K562 (cell line): ENCODE measurements at regions not wholly inside any gene's neighbourhood (a gene's known extent, or its start where the extent isn't known, plus 50 kb on each side); places are given as distances from the start of the nearest gene placed in this dataset.

Experiments used
- ATAC-seq: fragments of 200-7000 bp; cut with Tn5 transposase; 3 replicates; pipeline ENCODE4 v1.9.1; 2020; ENCODE audit warnings: moderate library complexity
- BruUV-seq: library from RNA; stranded (reverse); fragments of 400-500 nt; replicated peaks from 2 replicates; lab custom pipeline; 2021; lab: Mats Ljungman, UMichigan
- CTCF ChIA-PET: fragments of 300-600 bp; formaldehyde crosslinking; extraction: SDS; loops from one replicate; lab custom pipeline; 2021; ENCODE audit warnings: low intra/inter-chr PET ratio; lab: Yijun Ruan, JAX
- POLR2A ChIA-PET: fragments of 300-600, 350-650 bp; sonication (Branson Sonifier 250); formaldehyde crosslinking; extraction: SDS; loops from one replicate; lab custom pipeline; 2021; ENCODE audit warnings: antibody characterized with exemption, inconsistent platforms; lab: Yijun Ruan, JAX
- DNase-seq, 4 experiments: peaks; one replicate each; pipeline versions ENCODE4 v3.0.0 to v3.0.0-alpha.2; 2011 to 2018; ENCODE audit warnings: low spot score in 3 of 4, mixed read lengths in 3 of 4; ENCODE audit errors: extremely low read depth in 1 of 4
- FAIRE-seq: peaks from 2 replicates; lab custom pipeline; 2011; peaks lifted over from hg19 to GRCh38; lab: Jason Lieb, UNC
- H2AFZ ChIP-seq: 2 replicates; pipeline ENCODE4 v1.6.0; 2011; ENCODE audit warnings: low read depth, low read length, control low read depth, inconsistent platforms
- H3K27ac ChIP-seq: fragments of 200-600 bp; 3 replicates; pipeline ENCODE4 v1.8.0; 2011; ENCODE audit warnings: low read depth, mild to moderate bottlenecking, control low read depth, inconsistent platforms, low read length, moderate library complexity, mixed read lengths; ENCODE audit errors: extremely low read depth
- H3K27me3 ChIP-seq, 2 experiments: fragments of 300-600 bp in 1 of 2; 2 replicates in 1 of 2; 3 replicates in 1 of 2; pipeline versions ENCODE4 v1.6.0 to v1.8.0; 2011; ENCODE audit warnings: inconsistent platforms in 2 of 2, low read length in 2 of 2, mild to moderate bottlenecking in 1 of 2, mixed read lengths in 1 of 2, moderate library complexity in 1 of 2; ENCODE audit not compliant: control insufficient read depth in 2 of 2, insufficient read depth in 2 of 2
- H3K36me3 ChIP-seq: fragments of 300-600 bp; 3 replicates; pipeline ENCODE4 v1.8.0; 2011; ENCODE audit warnings: mild to moderate bottlenecking, low read length, inconsistent platforms; ENCODE audit not compliant: control insufficient read depth, insufficient read depth
- H3K4me1 ChIP-seq, 2 experiments: fragments of 200-600 bp in 1 of 2; replicated peaks in 1 of 2; 2 replicates in 1 of 2; 3 replicates in 1 of 2; pipeline versions ENCODE4 v1.5.1 to v1.8.0; 2011; ENCODE audit warnings: inconsistent platforms in 2 of 2, low read length in 2 of 2, mild to moderate bottlenecking in 1 of 2, mixed read lengths in 1 of 2, moderate library complexity in 1 of 2; ENCODE audit not compliant: control insufficient read depth in 2 of 2, insufficient read depth in 2 of 2
- H3K4me2 ChIP-seq: 2 replicates; pipeline ENCODE4 v1.6.1; 2011; ENCODE audit warnings: low read length, control low read depth, inconsistent platforms, mixed read lengths; ENCODE audit not compliant: insufficient read depth
- H3K4me3 ChIP-seq: fragments of 200-600 bp; sonication (generic), shearing (Covaris generic); 2 replicates; pipeline ENCODE4 v1.5.1; 2016; ENCODE audit warnings: control low read depth, inconsistent platforms
- H3K79me2 ChIP-seq: fragments of 200-600 bp; 3 replicates; pipeline ENCODE4 v1.8.0; 2011; ENCODE audit warnings: low read length, inconsistent platforms; ENCODE audit not compliant: control insufficient read depth, insufficient read depth
- H3K9ac ChIP-seq, 2 experiments: 2 replicates each; pipeline versions ENCODE4 v1.6.0 to v1.6.1; 2011; ENCODE audit warnings: low read depth in 2 of 2, low read length in 2 of 2, control low read depth in 1 of 2, inconsistent platforms in 1 of 2, mild to moderate bottlenecking in 1 of 2, mixed read lengths in 1 of 2; ENCODE audit not compliant: insufficient read depth in 1 of 2
- H3K9me1 ChIP-seq: one replicate; pipeline ENCODE4 v1.6.0; 2011; ENCODE audit warnings: inconsistent platforms, mild to moderate bottlenecking, low read length, moderate library complexity; ENCODE audit not compliant: control insufficient read depth, insufficient read depth
- H3K9me3 ChIP-seq: replicated peaks from 2 replicates; pipeline ENCODE4 v1.5.1; 2011; ENCODE audit warnings: low read depth, low read length, inconsistent platforms; ENCODE audit not compliant: control insufficient read depth, insufficient read depth
- H4K20me1 ChIP-seq: replicated peaks from 2 replicates; pipeline ENCODE4 v1.6.1; 2011; ENCODE audit warnings: low read length, inconsistent platforms, mixed read lengths; ENCODE audit not compliant: control insufficient read depth, insufficient read depth
- CTCFL ChIP-seq: IDR thresholded peaks from 2 replicates; pipeline ENCODE4 v1.6.1; 2011; ENCODE audit warnings: borderline replicate concordance, low read depth, mild to moderate bottlenecking, moderate library complexity, low read length; ENCODE audit not compliant: insufficient read depth, poor library complexity, severe bottlenecking
- DPF2 ChIP-seq: fragments of 450-650 bp; IDR thresholded peaks from 2 replicates; pipeline ENCODE4 v1.6.1; 2016
- FOXJ3 ChIP-seq: sonication (generic); formaldehyde crosslinking; IDR thresholded peaks from 2 replicates; pipeline ENCODE4 v1.4.0; 2020; ENCODE audit warnings: mild to moderate bottlenecking, missing genetic modification reagents
- HDAC1 ChIP-seq, 2 experiments: fragments of 450-650 bp; IDR thresholded peaks; 2 replicates each; pipeline ENCODE4 v1.6.1; 2016 to 2017; ENCODE audit warnings: inconsistent platforms in 1 of 2, mild to moderate bottlenecking in 1 of 2, moderate library complexity in 1 of 2
- KLF1 ChIP-seq: fragments of 450-650 bp; IDR thresholded peaks from 2 replicates; pipeline ENCODE4 v1.6.1; 2016; ENCODE audit warnings: missing genetic modification characterization, missing compliant biosample characterization
- MIER1 ChIP-seq: fragments of 450-650 bp; IDR thresholded peaks from 2 replicates; pipeline ENCODE4 v1.6.1; 2016; ENCODE audit warnings: antibody characterized with exemption, mild to moderate bottlenecking, low read depth
- NCOA1 ChIP-seq: fragments of 450-650 bp; IDR thresholded peaks from 2 replicates; pipeline ENCODE4 v1.6.1; 2016; ENCODE audit warnings: low read depth
- PHB ChIP-seq: fragments of 250-450 bp; sonication (Bioruptor Pico); IDR thresholded peaks from 2 replicates; pipeline ENCODE4 v1.5.0; 2021
- PHB2 ChIP-seq: fragments of 450-650 bp; IDR thresholded peaks from 2 replicates; pipeline ENCODE4 v1.6.1; 2017; ENCODE audit warnings: low read depth
- POLR2AphosphoS2 ChIP-seq: IDR thresholded peaks from 2 replicates; pipeline ENCODE4 v1.6.1; 2012; ENCODE audit warnings: low read length, improper control_type of control experiment
- RHOXF2B ChIP-seq: fragments of 250-450 bp; sonication (Bioruptor Pico); conservative IDR thresholded peaks from 2 replicates; pipeline ENCODE4 v1.5.1; 2021
- TEAD1 ChIP-seq, 2 experiments: fragments of 450-650 bp in 1 of 2; sonication (generic) in 1 of 2; formaldehyde crosslinking; IDR thresholded peaks; 2 replicates each; pipeline versions ENCODE4 v1.4.0 to v1.8.0; 2020 to 2022; ENCODE audit warnings: mild to moderate bottlenecking in 2 of 2, missing genetic modification reagents in 1 of 2
- ZNF184 ChIP-seq: sonication (generic); formaldehyde crosslinking; IDR thresholded peaks from 2 replicates; pipeline ENCODE4 v1.5.0; 2020; ENCODE audit warnings: missing genetic modification reagents
- WGBS: fragments of 100-300 bp; shearing (Covaris generic); methylation state at CpG from one replicate; pipeline ENCODE4 v1.1.6; 2016; ENCODE audit warnings: low coverage, mixed read lengths; ENCODE audit not compliant: insufficient coverage; ENCODE audit errors: missing lambda C conversion rate; 5-methylcytosine and 5-hydroxymethylcytosine counted together
- in situ Hi-C: fragments of 300-500 bp; cut with MboI; formaldehyde crosslinking; loops from 4 replicates; pipeline ENCODE4 v1.15.0; 2018; ENCODE audit warnings: inconsistent platforms, mixed read lengths
- intact Hi-C: fragments of 100-400 bp; cut with micrococcal nuclease; formaldehyde crosslinking; loops from 2 replicates; pipeline ENCODE4 v1.14.2; 2022
- TF ChIP-seq, protein P1 (sequence below): fragments of 250-450 bp; sonication (Bioruptor Pico); IDR thresholded peaks from 2 replicates; pipeline ENCODE4 v1.8.0; 2022; ENCODE audit warnings: inconsistent platforms, mild to moderate bottlenecking, moderate library complexity, borderline replicate concordance

DNA sequence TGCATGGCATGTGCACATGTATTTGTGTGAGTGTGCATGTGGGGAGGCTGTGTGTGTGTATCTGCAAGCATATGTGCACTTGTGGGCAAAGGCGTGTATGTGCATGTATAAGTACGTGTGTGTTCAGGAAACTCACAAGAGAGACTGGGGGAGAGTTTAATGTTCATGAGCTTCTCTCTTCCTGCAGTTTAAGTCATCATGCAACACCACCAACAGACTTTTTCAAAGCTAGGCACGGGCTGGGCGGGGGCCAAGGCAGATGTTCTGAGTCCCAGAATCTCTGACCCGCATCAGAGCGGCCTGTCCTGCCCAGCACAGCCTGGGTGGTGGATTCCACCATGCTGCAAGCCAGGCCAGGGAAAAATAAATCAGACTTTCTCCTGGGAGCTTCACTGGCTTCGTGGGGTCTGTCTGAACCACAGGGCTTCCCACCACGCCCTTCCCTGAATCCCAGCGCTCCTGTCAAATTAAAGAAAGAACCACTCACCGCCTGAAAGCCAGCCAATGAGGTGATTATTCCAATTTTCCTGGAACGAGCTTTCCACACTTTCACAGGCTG is 75.7 kb downstream of the PITPNM2 start:
- no peak overlapping the region for H3K4me2 ChIP-seq
- H4K20me1 ChIP-seq = peaks cover 9% of the 10 kb centered on the region; the same call in 1 of the 2 replicates
- no peak overlapping the region for H3K27ac ChIP-seq
- no peak for DNase-seq
- TF ChIP-seq CTCFL (no peak), ZNF184 (no peak), POLR2AphosphoS2 (no peak), TEAD1 (CRISPR knock-in tag; IDR thresholded peaks at IDR 0.05) (no peak), PHB (CRISPR knock-in tag) (no peak), PHB2 (no peak), MIER1 (no peak), DPF2 (no peak), NCOA1 (no peak), FOXJ3 (no peak), HDAC1 (IDR thresholded peaks at IDR 0.05) (no peak), RHOXF2B (no peak), KLF1 (tag) (no peak)
- TF ChIP-seq, protein P1, sequence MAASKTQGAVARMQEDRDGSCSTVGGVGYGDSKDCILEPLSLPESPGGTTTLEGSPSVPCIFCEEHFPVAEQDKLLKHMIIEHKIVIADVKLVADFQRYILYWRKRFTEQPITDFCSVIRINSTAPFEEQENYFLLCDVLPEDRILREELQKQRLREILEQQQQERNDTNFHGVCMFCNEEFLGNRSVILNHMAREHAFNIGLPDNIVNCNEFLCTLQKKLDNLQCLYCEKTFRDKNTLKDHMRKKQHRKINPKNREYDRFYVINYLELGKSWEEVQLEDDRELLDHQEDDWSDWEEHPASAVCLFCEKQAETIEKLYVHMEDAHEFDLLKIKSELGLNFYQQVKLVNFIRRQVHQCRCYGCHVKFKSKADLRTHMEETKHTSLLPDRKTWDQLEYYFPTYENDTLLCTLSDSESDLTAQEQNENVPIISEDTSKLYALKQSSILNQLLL = no peak
- no TSS peak for BruUV-seq
- CTCF ChIA-PET = no interaction called here
- H3K4me3 ChIP-seq = no peak overlapping the region
- peaks cover 13 to 26% of the 10 kb centered on the region in 2 experiments; a peak in 4 of 5 replicates for H3K4me1 ChIP-seq
- H3K9ac ChIP-seq = peak overlapping the region in 1 of 2 experiments; percentile 76; a peak in 1 of 4 replicates
- no peak for ATAC-seq
- WGBS = 67% methylated on average over 11 of the region's 11 CpGs
- POLR2A ChIA-PET = interaction anchor here (0.5 to 1.4 kb wide), 9 partner anchors 14 to 158 kb away, joined by 3 to 5 read pairs (median 3); partner anchors contain the start of genes MPHOSPH9 and MTRFR
- H3K79me2 ChIP-seq = no peaks in the 10 kb centered on the region
- in situ Hi-C loops = no loop called here
- no peak for FAIRE-seq
- H3K9me1 ChIP-seq = peaks cover 4% of the 10 kb centered on the region
- H3K9me3 ChIP-seq = no peaks in the 10 kb centered on the region
- intact Hi-C loops = loop anchor here (1.0 kb wide), 1 partner anchor 32 kb away; no protein-coding TSS in a partner anchor
- H3K27me3 ChIP-seq = no peaks in the 10 kb centered on the region
- peak overlapping the region; percentile 44; the same call in 1 of the 2 replicates for H2AFZ ChIP-seq
- no peaks in the 10 kb centered on the region; the same call in 2 of the 3 replicates for H3K36me3 ChIP-seq
